HG03066 (cell line): ENCODE measurements at regions not wholly inside any gene's neighbourhood (a gene's known extent, or its start where the extent isn't known, plus 50 kb on each side); places are given as distances from the start of the nearest gene placed in this dataset.
"Not testable (repeated sequence)": the region's sequence is repeated elsewhere in the genome, so short reads cannot be mapped to it uniquely, and the experiment has no call there.

ENCODE experiments used
- ATAC-seq: cut with Tn5 transposase; IDR thresholded peaks from one replicate; pipeline ENCODE4 v1.9.1; 2021; ENCODE audit warnings: low read depth; ENCODE audit not compliant: unreplicated experiment

GRCh38 chr6:131424475-131424874 lies 148.6 kb upstream of the ARG1 start:
- no peak for ATAC-seq

- no peak for ATAC-seq
These were observed 145.5 kb upstream of the ARG1 start for GRCh38 chr6:131427434-131428058.

GRCh38 chr6:131430531-131430930 lies 142.5 kb upstream of the ARG1 start:
- no peak for ATAC-seq

DNA sequence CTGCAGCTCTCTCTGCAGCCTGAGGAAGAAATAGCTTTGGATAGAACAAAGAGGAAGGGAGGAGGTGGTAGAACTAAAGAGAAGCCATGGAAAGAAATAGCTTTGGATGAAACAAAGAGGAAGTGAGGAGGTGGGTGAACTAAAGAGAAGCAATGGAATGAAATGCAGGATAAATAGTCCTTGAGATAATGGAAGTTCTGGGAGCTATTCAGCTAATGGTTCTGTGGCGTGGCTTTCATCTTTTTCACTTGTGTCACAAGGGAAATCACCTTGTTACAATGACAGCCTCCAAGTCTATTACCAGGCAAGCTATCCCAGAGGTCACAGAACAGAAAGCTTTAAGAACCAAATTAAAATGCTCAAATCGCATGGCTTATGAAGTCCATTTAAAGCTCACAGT lies 141.3 kb upstream of the ARG1 start:
- no peak for ATAC-seq

- no peak for ATAC-seq
These were observed 139.1 kb upstream of the ARG1 start for GRCh38 chr6:131433927-131434326.

- no peak for ATAC-seq
These were observed 136.7 kb upstream of the ARG1 start for GRCh38 chr6:131436358-131436757.

DNA sequence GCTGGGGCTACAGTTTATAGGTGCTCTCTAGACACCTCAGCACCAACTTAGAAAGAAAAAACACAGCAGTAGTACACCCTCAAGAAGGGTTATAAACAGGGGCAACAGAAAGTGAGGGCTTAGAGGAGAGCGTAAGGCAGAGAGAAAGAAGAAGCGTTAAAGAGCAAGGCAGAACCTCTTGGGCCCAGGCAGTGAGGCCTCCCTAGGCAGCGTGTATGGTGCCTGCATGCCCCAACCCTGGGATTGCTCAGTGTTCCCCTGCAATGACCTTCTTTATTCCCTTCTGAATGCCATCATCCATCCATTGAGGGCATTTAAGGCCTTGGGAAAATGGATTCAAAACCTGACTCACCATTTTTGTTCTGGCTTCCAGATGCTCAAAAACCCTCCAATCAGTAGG lies 130.0 kb upstream of the ARG1 start:
- no peak for ATAC-seq

- no peak for ATAC-seq
These were observed 129.5 kb upstream of the ARG1 start for GRCh38 chr6:131443514-131443913.

DNA sequence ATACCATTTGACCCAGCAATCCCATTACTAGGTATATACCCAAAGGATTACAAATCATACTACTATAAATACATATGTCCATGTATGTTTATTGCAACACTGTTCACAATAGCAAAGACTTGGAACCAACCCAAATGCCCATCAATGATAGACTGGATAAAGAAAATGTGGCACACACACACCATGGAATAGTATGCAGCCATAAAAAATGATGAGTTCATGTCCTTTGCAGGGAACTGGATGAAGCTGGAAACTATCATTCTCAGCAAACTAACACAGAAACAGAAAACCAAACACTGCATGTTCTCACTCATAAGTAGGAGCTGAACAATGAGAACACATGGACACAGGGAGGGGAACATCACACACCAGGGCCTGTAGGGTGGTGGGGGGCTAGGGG lies 127.7 kb upstream of the ARG1 start:
- ATAC-seq: not testable (repeated sequence)

DNA sequence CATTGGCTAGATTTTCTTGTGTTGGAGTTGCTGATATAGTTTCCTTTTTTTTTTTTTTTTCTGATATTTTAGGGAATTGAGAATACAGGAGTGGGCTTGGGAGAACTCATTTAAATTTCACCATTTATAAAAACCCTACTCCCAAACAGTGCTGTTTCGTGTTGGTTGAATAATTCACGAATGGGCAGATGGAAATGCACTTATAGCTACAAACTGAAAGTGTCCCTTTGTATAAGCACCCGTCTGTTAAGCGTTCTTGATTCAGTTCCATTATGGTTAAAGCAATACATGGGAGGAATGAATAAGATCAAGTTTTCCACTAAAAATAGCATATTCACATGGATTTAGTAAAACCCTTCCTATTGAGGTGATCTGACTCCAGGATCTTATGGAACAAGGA lies 122.2 kb upstream of the ARG1 start:
- no peak for ATAC-seq

DNA sequence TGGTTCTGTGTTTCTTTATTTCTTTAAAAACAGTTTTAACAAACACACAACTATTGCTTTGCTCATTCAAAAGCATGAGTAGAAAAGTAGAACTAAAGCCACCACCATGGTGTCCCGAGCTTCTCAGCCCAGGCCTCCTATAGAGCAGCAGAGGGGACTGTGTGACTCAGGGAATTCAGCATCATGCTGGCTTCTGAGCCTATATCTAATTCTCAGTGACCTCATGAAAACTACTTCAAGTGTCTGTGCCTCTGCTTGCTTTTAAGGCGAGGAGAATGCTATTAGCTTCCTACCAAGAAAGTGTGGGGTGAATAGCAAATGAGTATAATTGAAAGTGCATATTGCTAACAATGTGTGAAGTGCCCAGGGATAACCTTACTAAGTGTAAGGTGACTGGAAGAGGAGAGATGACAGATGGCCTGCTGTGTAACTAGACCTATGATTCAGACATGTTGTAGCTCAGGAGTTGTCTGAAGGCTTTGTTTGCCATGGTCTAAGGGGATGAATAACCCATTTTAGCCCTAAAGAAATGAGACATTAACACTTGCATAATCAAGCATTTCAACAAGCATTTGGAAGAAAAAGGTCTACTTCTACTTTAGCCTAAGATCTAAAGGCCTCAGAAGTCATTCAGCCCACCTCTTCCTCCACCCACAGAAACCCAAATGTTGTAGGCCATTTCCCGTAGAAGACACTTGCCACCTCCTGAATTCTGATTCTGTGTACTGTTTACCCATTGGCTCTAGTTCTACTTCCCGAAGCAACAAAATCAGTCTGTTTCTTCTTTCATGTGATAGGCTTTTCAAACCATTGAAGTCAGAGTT lies 121.5 kb upstream of the ARG1 start:
- no peak for ATAC-seq

- no peak for ATAC-seq
These were observed 119.2 kb upstream of the ARG1 start for GRCh38 chr6:131453803-131454202.

DNA sequence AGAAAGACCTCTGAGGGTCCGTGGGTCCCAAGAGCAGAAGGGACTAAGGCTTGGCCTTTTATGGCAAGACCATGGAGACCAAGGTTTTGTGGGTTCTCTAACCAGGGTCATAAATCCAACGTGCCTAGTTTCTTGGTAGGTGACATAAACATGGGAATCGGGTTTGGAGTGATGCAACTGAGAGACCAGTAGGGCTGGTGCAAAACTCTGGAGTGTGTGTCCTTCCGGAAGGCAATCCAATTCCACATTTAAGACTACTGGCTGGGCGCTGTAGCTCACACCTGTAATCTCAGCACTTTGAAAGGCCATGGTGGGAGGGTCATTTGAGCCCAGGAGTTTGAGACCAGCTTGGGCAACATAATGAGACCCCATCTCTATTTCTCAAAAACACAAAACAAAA lies 116.5 kb upstream of the ARG1 start:
- ATAC-seq: no peak

GRCh38 chr6:131459005-131459404 lies 114.0 kb upstream of the ARG1 start:
- no peak for ATAC-seq

DNA sequence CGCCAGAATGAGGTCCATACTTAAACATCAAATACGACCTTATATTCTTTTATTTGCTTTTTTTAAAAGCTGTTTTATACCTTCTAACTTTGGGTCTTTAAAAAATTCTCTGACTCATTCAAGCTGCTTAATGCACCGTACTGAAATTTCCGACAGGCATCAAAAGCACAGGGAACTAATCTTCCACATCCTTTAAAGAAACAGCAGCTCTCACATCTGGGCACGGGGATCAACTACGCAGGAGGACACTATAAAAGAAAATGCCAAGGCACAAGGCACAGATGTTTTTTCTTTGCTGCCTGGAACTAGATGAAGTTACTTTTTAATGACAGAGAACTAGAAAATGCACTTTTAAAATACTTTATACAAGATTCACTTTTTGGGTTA lies 112.4 kb upstream of the ARG1 start:
- no peak for ATAC-seq

DNA sequence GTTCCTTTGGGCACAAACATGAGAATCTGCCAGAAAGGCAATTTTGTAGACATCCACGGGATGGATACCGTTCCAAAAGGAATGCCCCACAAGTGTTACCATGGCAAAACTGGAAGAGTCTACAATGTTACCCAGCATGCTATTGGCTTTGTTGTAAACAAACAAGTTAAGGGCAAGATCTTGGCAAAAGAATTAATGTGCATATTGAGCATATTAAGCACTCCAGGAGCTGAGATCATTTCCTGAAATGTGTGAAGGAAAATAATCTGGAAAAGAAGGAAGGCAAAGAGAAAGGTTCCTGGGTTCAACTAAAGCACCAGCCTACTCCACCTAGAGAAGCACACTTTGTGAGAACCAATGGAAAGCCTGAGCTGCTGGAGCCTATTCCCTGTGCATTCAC lies 103.9 kb upstream of the ARG1 start:
- no peak for ATAC-seq

- ATAC-seq: no peak
These were observed 102.5 kb upstream of the ARG1 start for GRCh38 chr6:131470534-131470933.

- no peak for ATAC-seq
These were observed 101.7 kb upstream of the ARG1 start for GRCh38 chr6:131471331-131471730.

- not testable (repeated sequence) for ATAC-seq
These were observed 99.7 kb upstream of the ARG1 start for GRCh38 chr6:131473303-131473702.

DNA sequence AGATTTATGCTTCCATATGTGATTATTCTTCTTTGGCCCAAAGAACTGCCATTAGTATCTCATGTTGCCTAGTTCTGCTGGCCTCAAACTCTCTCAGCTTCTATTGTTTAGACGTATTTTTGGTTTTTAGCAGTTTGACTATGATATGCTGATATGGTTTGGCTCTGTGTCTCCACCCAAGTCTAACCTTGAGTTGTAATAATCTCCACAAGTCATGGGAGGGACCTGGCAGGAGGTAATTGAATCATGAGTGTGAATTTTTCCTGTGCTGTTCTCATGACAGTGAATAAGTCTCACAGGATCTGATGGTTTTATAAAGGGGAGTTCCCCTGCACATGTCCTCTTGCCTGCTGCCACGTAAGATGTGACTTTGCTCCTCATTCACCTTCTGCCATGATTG lies 96.7 kb upstream of the ARG1 start:
- ATAC-seq: no peak

- not testable (repeated sequence) for ATAC-seq
These were observed 94.2 kb upstream of the ARG1 start for GRCh38 chr6:131478740-131479211.

- ATAC-seq: no peak
These were observed 86.4 kb upstream of the ARG1 start for GRCh38 chr6:131486608-131487007.
